ENCODE measurements at regions not wholly inside any gene's neighbourhood (a gene's known extent, or its start where the extent isn't known, plus 50 kb on each side); places are given as distances from the start of the nearest gene placed in this dataset.

- H3K36me3 ChIP-seq (replicated peaks in 1 of 2; ENCODE audit: control insufficient read depth in 1 of 2, insufficient read depth in 2 of 2, low read length in 2 of 2): no peaks in the 10 kb centered on the region
- no peaks in the 10 kb centered on the region for H3K79me2 ChIP-seq (ENCODE audit: insufficient read depth, low read length)
- H3K4me3 ChIP-seq (replicated peaks in 1 of 3; ENCODE audit: low read depth in 2 of 3, low read length in 3 of 3): no peak overlapping the region
- H3K4me2 ChIP-seq (replicated peaks; ENCODE audit: extremely low read depth, low read length, poor library complexity, severe bottlenecking): no peak overlapping the region
- DNase-seq: no peak
- H4K20me1 ChIP-seq (ENCODE audit: insufficient read depth, low read length): no peaks in the 10 kb centered on the region
- H3K4me1 Mint-ChIP-seq: no peaks in the 10 kb centered on the region
- H3K9me3 ChIP-seq (replicated peaks in 1 of 2; ENCODE audit: control insufficient read depth in 1 of 2, insufficient read depth in 1 of 2, low read length in 2 of 2): peaks cover 0 to 6% of the 10 kb centered on the region in 2 donors
- no peak overlapping the region for H3K4me3 Mint-ChIP-seq
- no peaks in the 10 kb centered on the region for H3K27me3 Mint-ChIP-seq (ENCODE audit: low read depth in 3 of 3)
- no peak overlapping the region for H2AFZ ChIP-seq (ENCODE audit: insufficient read depth, low read depth, low read length, poor library complexity, severe bottlenecking)
- no peak overlapping the region for H3K27ac Mint-ChIP-seq
- WGBS (ENCODE audit: insufficient coverage): no CpG with 5 or more reads among the region's 5 CpGs
- H3K27me3 ChIP-seq (ENCODE audit: control insufficient read depth in 2 of 2, insufficient read depth in 2 of 2, low read length in 2 of 2): no peaks in the 10 kb centered on the region
- no peak overlapping the region for H3K27ac ChIP-seq (ENCODE audit: low read depth in 1 of 2, low read length in 2 of 2)
- intact Hi-C loops (cut with micrococcal nuclease): no loop called here
- no peaks in the 10 kb centered on the region for H3K36me3 Mint-ChIP-seq
- H3K4me1 ChIP-seq (ENCODE audit: control insufficient read depth in 1 of 2, insufficient read depth in 2 of 2, low read length in 2 of 2): no peaks in the 10 kb centered on the region
- no peak for TF ChIP-seq CTCF (IDR thresholded peaks at IDR 0.05)
- H3K9me3 Mint-ChIP-seq: peaks cover 0 to 4% (median 0%) of the 10 kb centered on the region in 7 donors
- H3K9ac ChIP-seq (ENCODE audit: insufficient read depth, low read length, poor library complexity, severe bottlenecking): no peak overlapping the region
These were observed 1072.4 kb downstream of the TMTC2 start for GRCh38 chr12:83758888-83759631.

GRCh38 chr12:83753904-83754303 is 1067.2 kb downstream of the TMTC2 start:
- H3K4me3 Mint-ChIP-seq: no peak overlapping the region
- H3K9me3 Mint-ChIP-seq: peaks cover 0 to under 1% (median 0%) of the 10 kb centered on the region in 7 donors
- Histone ChIP-seq H3K4me1 (ENCODE audit: control insufficient read depth in 1 of 2, insufficient read depth in 2 of 2, low read length in 2 of 2) (no peaks in the 10 kb centered on the region), H2AFZ (ENCODE audit: insufficient read depth, low read depth, low read length, poor library complexity, severe bottlenecking) (no peak overlapping the region), H3K9ac (ENCODE audit: insufficient read depth, low read length, poor library complexity, severe bottlenecking) (no peak overlapping the region), H3K79me2 (ENCODE audit: insufficient read depth, low read length) (no peaks in the 10 kb centered on the region), H3K4me2 (replicated peaks; ENCODE audit: extremely low read depth, low read length, poor library complexity, severe bottlenecking) (no peak overlapping the region), H3K27ac (ENCODE audit: low read depth in 1 of 2, low read length in 2 of 2) (no peak overlapping the region), H4K20me1 (ENCODE audit: insufficient read depth, low read length) (no peaks in the 10 kb centered on the region), H3K9me3 (replicated peaks in 1 of 2; ENCODE audit: control insufficient read depth in 1 of 2, insufficient read depth in 1 of 2, low read length in 2 of 2) (no peaks in the 10 kb centered on the region), H3K27me3 (ENCODE audit: control insufficient read depth in 2 of 2, insufficient read depth in 2 of 2, low read length in 2 of 2) (no peaks in the 10 kb centered on the region), H3K36me3 (replicated peaks in 1 of 2; ENCODE audit: control insufficient read depth in 1 of 2, insufficient read depth in 2 of 2, low read length in 2 of 2) (no peaks in the 10 kb centered on the region), H3K4me3 (replicated peaks in 1 of 3; ENCODE audit: low read depth in 2 of 3, low read length in 3 of 3) (no peak overlapping the region)
- no peak for DNase-seq
- intact Hi-C loops (cut with micrococcal nuclease): no loop called here
- H3K27me3 Mint-ChIP-seq (ENCODE audit: low read depth in 3 of 3): no peaks in the 10 kb centered on the region
- no CpG with 5 or more reads among the region's 1 CpG for WGBS (ENCODE audit: insufficient coverage)
- no peak overlapping the region for H3K27ac Mint-ChIP-seq
- H3K36me3 Mint-ChIP-seq: no peaks in the 10 kb centered on the region
- no peak for TF ChIP-seq CTCF (IDR thresholded peaks at IDR 0.05)
- H3K4me1 Mint-ChIP-seq: no peaks in the 10 kb centered on the region

Measured in CD14-positive monocyte (primary cell).